Caco-2 (cell line): ENCODE measurements at regions not wholly inside any gene's neighbourhood (a gene's known extent, or its start where the extent isn't known, plus 50 kb on each side); places are given as distances from the start of the nearest gene placed in this dataset.

ENCODE experiments used
- BruUV-seq: library from RNA; stranded (reverse); fragments of 400-500 nt; replicated peaks from 2 replicates; lab custom pipeline; 2021; lab: Mats Ljungman, UMichigan
- CTCF ChIA-PET: fragments of 300-600 bp; sonication (Branson Sonifier 250); formaldehyde crosslinking; loops from one replicate; lab custom pipeline; 2022; ENCODE audit warnings: antibody characterized with exemption; lab: Charles Lee
- POLR2A ChIA-PET: fragments of 300-600 bp; sonication (Branson Sonifier 250); formaldehyde crosslinking; loops from one replicate; lab custom pipeline; 2022; ENCODE audit warnings: antibody characterized with exemption; lab: Charles Lee
- DNase-seq, 2 experiments: peaks; one replicate each; pipeline versions ENCODE4 v3.0.0 to v3.0.0-alpha.2; 2020 to 2022
- H3K27me3 ChIP-seq: replicated peaks from 2 replicates; pipeline ENCODE4 v1.6.0; 2011; ENCODE audit warnings: low read length; ENCODE audit not compliant: control insufficient read depth, insufficient read depth
- H3K36me3 ChIP-seq: 2 replicates; pipeline ENCODE4 v1.5.1; 2011; ENCODE audit warnings: low read length; ENCODE audit not compliant: control insufficient read depth, insufficient read depth
- H3K4me1 ChIP-seq: fragments of 250-450 bp; sonication (Bioruptor Pico); 2 replicates; pipeline ENCODE4 v1.5.1; 2020; ENCODE audit warnings: mild to moderate bottlenecking
- H3K4me3 ChIP-seq: 2 replicates; pipeline ENCODE4 v1.5.1; 2011; ENCODE audit warnings: low read depth, mild to moderate bottlenecking, control low read depth, low read length
- H3K9me3 ChIP-seq: fragments of 250-450 bp; sonication (Bioruptor Pico); 2 replicates; pipeline ENCODE4 v1.5.1; 2020; ENCODE audit warnings: mild to moderate bottlenecking, moderate library complexity
- H3K27ac Mint-ChIP-seq: one replicate; pipeline ENCODE4 v1.8.0; 2022; ENCODE audit warnings: mixed read lengths; ENCODE audit not compliant: unreplicated experiment
- H3K27me3 Mint-ChIP-seq: one replicate; pipeline ENCODE4 v1.8.0; 2022; ENCODE audit warnings: mixed read lengths; ENCODE audit not compliant: insufficient read depth, unreplicated experiment
- H3K36me3 Mint-ChIP-seq: one replicate; pipeline ENCODE4 v1.8.0; 2022; ENCODE audit warnings: mild to moderate bottlenecking, mixed read lengths; ENCODE audit not compliant: insufficient read depth, unreplicated experiment
- H3K4me1 Mint-ChIP-seq: one replicate; pipeline ENCODE4 v1.8.0; 2022; ENCODE audit warnings: low read depth, mixed read lengths; ENCODE audit not compliant: unreplicated experiment
- H3K4me3 Mint-ChIP-seq: one replicate; pipeline ENCODE4 v1.8.0; 2022; ENCODE audit warnings: mild to moderate bottlenecking, moderate library complexity, mixed read lengths; ENCODE audit not compliant: unreplicated experiment
- H3K9me3 Mint-ChIP-seq: one replicate; pipeline ENCODE4 v1.8.0; 2022; ENCODE audit warnings: mixed read lengths; ENCODE audit not compliant: unreplicated experiment
- CTCF ChIP-seq, 2 experiments: fragments of 200-600 bp in 1 of 2; IDR thresholded peaks; 1 replicate in 1 of 2; 2 replicates in 1 of 2; pipeline versions ENCODE4 v1.5.1 to v1.8.0; 2011 to 2022; ENCODE audit warnings: antibody characterized with exemption in 1 of 2, control low read depth in 1 of 2, inconsistent platforms in 1 of 2, low read depth in 1 of 2, low read length in 1 of 2, mild to moderate bottlenecking in 1 of 2, moderate library complexity in 1 of 2; ENCODE audit not compliant: insufficient read depth in 1 of 2, severe bottlenecking in 1 of 2, unreplicated experiment in 1 of 2
- intact Hi-C: fragments of 100-400 bp; cut with micrococcal nuclease; formaldehyde crosslinking; loops from one replicate; pipeline ENCODE4 v1.10.0; 2022; ENCODE audit not compliant: unreplicated experiment

GRCh38 chr20:53878262-53879047 is 191.9 kb downstream of the BCAS1 start:
- Histone ChIP-seq H3K4me3 (no peak overlapping the region), H3K9me3 (no peaks in the 10 kb centered on the region), H3K36me3 (no peaks in the 10 kb centered on the region), H3K4me1 (peaks cover 13% of the 10 kb centered on the region), H3K27me3 (no peaks in the 10 kb centered on the region)
- no peak overlapping the region for H3K4me3 Mint-ChIP-seq
- no TSS peak for BruUV-seq
- CTCF ChIA-PET, result interaction anchor here (0.6 to 1.2 kb wide), 2 partner anchors 22 to 54 kb away, joined by 3 to 5 read pairs; no protein-coding TSS in a partner anchor
- DNase-seq, result no peak
- H3K9me3 Mint-ChIP-seq, result peaks cover 6% of the 10 kb centered on the region
- intact Hi-C loops, result loop anchor here (2.0 kb wide), 1 partner anchor 36 kb away; no protein-coding TSS in a partner anchor
- POLR2A ChIA-PET, result no interaction called here
- H3K36me3 Mint-ChIP-seq, result no peaks in the 10 kb centered on the region
- no peaks in the 10 kb centered on the region for H3K27me3 Mint-ChIP-seq
- no peak overlapping the region for H3K27ac Mint-ChIP-seq
- no peak for TF ChIP-seq CTCF (IDR thresholded peaks at IDR 0.05; ENCODE audit: insufficient read depth in 1 of 2, low read depth in 1 of 2, low read length in 1 of 2, severe bottlenecking in 1 of 2, unreplicated experiment in 1 of 2)
- H3K4me1 Mint-ChIP-seq, result peaks cover 13% of the 10 kb centered on the region

- Histone ChIP-seq H3K9me3 (no peaks in the 10 kb centered on the region), H3K27me3 (no peaks in the 10 kb centered on the region), H3K36me3 (no peaks in the 10 kb centered on the region), H3K4me3 (no peak overlapping the region), H3K4me1 (peaks cover 16% of the 10 kb centered on the region)
- no peak for DNase-seq
- no peak for TF ChIP-seq CTCF (IDR thresholded peaks at IDR 0.05; ENCODE audit: insufficient read depth in 1 of 2, low read depth in 1 of 2, low read length in 1 of 2, severe bottlenecking in 1 of 2, unreplicated experiment in 1 of 2)
- Mint-ChIP-seq H3K4me1 (peaks cover 23% of the 10 kb centered on the region), H3K9me3 (no peaks in the 10 kb centered on the region), H3K4me3 (no peak overlapping the region), H3K27me3 (no peaks in the 10 kb centered on the region), H3K27ac (no peak overlapping the region), H3K36me3 (no peaks in the 10 kb centered on the region)
- ChIA-PET POLR2A (no interaction called here), CTCF (interaction anchor here (0.7 kb wide), 1 partner anchor 256 kb away, joined by 3 read pairs; no protein-coding TSS in a partner anchor)
- BruUV-seq, result no TSS peak
- intact Hi-C loops, result no loop called here
These were observed 193.4 kb downstream of the BCAS1 start for GRCh38 chr20:53876956-53877355.

- no peaks in the 10 kb centered on the region for H3K27me3 Mint-ChIP-seq
- H3K4me3 ChIP-seq, result no peak overlapping the region
- H3K4me1 Mint-ChIP-seq, result peaks cover 27% of the 10 kb centered on the region
- no peak overlapping the region for H3K4me3 Mint-ChIP-seq
- peaks cover 21% of the 10 kb centered on the region for H3K4me1 ChIP-seq
- no peaks in the 10 kb centered on the region for H3K27me3 ChIP-seq
- H3K9me3 ChIP-seq, result no peaks in the 10 kb centered on the region
- H3K36me3 ChIP-seq, result no peaks in the 10 kb centered on the region
- no peaks in the 10 kb centered on the region for H3K9me3 Mint-ChIP-seq
- no peak for TF ChIP-seq CTCF (IDR thresholded peaks at IDR 0.05; ENCODE audit: insufficient read depth in 1 of 2, low read depth in 1 of 2, low read length in 1 of 2, severe bottlenecking in 1 of 2, unreplicated experiment in 1 of 2)
- H3K36me3 Mint-ChIP-seq, result no peaks in the 10 kb centered on the region
- CTCF ChIA-PET, result no interaction called here
- BruUV-seq, result no TSS peak
- intact Hi-C loops, result no loop called here
- POLR2A ChIA-PET, result no interaction called here
- DNase-seq, result no peak
- peak overlapping the region; percentile 4 for H3K27ac Mint-ChIP-seq
These were observed 193.9 kb downstream of the BCAS1 start for GRCh38 chr20:53876470-53876869.
